DND-41 (cell line): ENCODE measurements at regions not wholly inside any gene's neighbourhood (a gene's known extent, or its start where the extent isn't known, plus 50 kb on each side); places are given as distances from the start of the nearest gene placed in this dataset.

Source experiments
- EZH2 ChIP-seq: IDR thresholded peaks from 3 replicates; pipeline ENCODE4 v1.6.1; 2012; ENCODE audit warnings: borderline replicate concordance, low read depth, mild to moderate bottlenecking, moderate library complexity, low read length, inconsistent platforms; ENCODE audit not compliant: severe bottlenecking
- TF ChIP-seq, protein P1 (sequence below): IDR thresholded peaks from 2 replicates; pipeline ENCODE4 v1.5.1; 2012; ENCODE audit warnings: borderline replicate concordance, low read length, moderate library complexity, mild to moderate bottlenecking; ENCODE audit not compliant: poor library complexity, severe bottlenecking; ENCODE audit errors: extremely low read depth

DNA sequence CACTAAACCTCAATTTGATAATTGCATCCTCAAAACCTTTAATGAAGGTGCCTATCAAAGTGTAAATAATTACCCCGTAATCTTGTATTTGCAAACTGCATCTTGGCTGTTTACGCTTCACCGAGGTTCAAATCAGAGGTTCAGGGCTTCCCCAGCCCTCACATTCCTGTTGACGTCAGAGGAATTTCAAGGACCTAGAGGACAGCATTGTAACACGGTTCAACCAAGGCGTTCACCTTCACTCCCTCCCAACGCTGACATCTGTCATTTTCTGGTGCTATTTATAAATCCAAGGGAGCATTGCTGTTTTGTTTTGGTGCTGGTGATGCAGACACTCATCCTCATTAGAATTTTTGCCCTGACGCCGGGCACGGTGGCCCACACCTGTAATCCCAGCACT is 691.6 kb upstream of the RBFOX1 start:
- TF ChIP-seq, protein P1, sequence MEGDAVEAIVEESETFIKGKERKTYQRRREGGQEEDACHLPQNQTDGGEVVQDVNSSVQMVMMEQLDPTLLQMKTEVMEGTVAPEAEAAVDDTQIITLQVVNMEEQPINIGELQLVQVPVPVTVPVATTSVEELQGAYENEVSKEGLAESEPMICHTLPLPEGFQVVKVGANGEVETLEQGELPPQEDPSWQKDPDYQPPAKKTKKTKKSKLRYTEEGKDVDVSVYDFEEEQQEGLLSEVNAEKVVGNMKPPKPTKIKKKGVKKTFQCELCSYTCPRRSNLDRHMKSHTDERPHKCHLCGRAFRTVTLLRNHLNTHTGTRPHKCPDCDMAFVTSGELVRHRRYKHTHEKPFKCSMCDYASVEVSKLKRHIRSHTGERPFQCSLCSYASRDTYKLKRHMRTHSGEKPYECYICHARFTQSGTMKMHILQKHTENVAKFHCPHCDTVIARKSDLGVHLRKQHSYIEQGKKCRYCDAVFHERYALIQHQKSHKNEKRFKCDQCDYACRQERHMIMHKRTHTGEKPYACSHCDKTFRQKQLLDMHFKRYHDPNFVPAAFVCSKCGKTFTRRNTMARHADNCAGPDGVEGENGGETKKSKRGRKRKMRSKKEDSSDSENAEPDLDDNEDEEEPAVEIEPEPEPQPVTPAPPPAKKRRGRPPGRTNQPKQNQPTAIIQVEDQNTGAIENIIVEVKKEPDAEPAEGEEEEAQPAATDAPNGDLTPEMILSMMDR: no peak
- TF ChIP-seq EZH2: no peak
